ENCODE measurements at regions not wholly inside any gene's neighbourhood (a gene's known extent, or its start where the extent isn't known, plus 50 kb on each side); places are given as distances from the start of the nearest gene placed in this dataset.

GRCh38 chr4:59091146-59092142, 1981.3 kb upstream of the IGFBP7 start:
- no peaks in the 10 kb centered on the region for H3K36me3 ChIP-seq (ENCODE audit: insufficient read depth, low read length, poor library complexity, severe bottlenecking)
- intact Hi-C loops (cut with micrococcal nuclease; ENCODE audit: unreplicated experiment): no loop called here
- CTCF ChIA-PET: no interaction called here
- no peak overlapping the region for H3K4me3 ChIP-seq (ENCODE audit: low read depth, low read length, poor library complexity, severe bottlenecking)
- H3K27ac ChIP-seq (ENCODE audit: low read depth, low read length, poor library complexity, severe bottlenecking): peak overlapping the region; percentile 54
- POLR2A ChIA-PET (ENCODE audit: low non-redundant PET): no interaction called here
- peak; percentile 1 for DNase-seq (ENCODE audit: low spot score)
- no TSS peak for BruUV-seq (replicated peaks)
- no peaks in the 10 kb centered on the region for H3K4me1 ChIP-seq (ENCODE audit: insufficient read depth, low read length, poor library complexity, severe bottlenecking)
- H3K27me3 ChIP-seq (replicated peaks; ENCODE audit: insufficient read depth, low read depth, low read length, poor library complexity): no peaks in the 10 kb centered on the region
- no peak for TF ChIP-seq EZH2 (IDR thresholded peaks at IDR 0.05; ENCODE audit: borderline replicate concordance, low read depth, low read length, poor library complexity, severe bottlenecking)
- TF ChIP-seq CTCF (conservative IDR thresholded peaks at IDR 0.05; ENCODE audit: low read depth, low read length): no peak
- no peaks in the 10 kb centered on the region for H3K9me3 ChIP-seq (ENCODE audit: low read depth, low read length, poor library complexity, severe bottlenecking)

GRCh38 chr4:59094505-59094904, 1984.3 kb upstream of the IGFBP7 start:
- intact Hi-C loops (cut with micrococcal nuclease; ENCODE audit: unreplicated experiment): no loop called here
- CTCF ChIA-PET: no interaction called here

GRCh38 chr4:59102311-59102710, 1992.1 kb upstream of the IGFBP7 start:
- Histone ChIP-seq H3K27me3 (replicated peaks; ENCODE audit: insufficient read depth, low read depth, low read length, poor library complexity) (no peaks in the 10 kb centered on the region), H3K36me3 (ENCODE audit: insufficient read depth, low read length, poor library complexity, severe bottlenecking) (no peaks in the 10 kb centered on the region), H3K4me1 (ENCODE audit: insufficient read depth, low read length, poor library complexity, severe bottlenecking) (no peaks in the 10 kb centered on the region), H3K9me3 (ENCODE audit: low read depth, low read length, poor library complexity, severe bottlenecking) (no peaks in the 10 kb centered on the region), H3K4me3 (ENCODE audit: low read depth, low read length, poor library complexity, severe bottlenecking) (no peak overlapping the region), H3K27ac (ENCODE audit: low read depth, low read length, poor library complexity, severe bottlenecking) (no peak overlapping the region)
- intact Hi-C loops (cut with micrococcal nuclease; ENCODE audit: unreplicated experiment): no loop called here
- no TSS peak for BruUV-seq (replicated peaks)
- TF ChIP-seq EZH2 (IDR thresholded peaks at IDR 0.05; ENCODE audit: borderline replicate concordance, low read depth, low read length, poor library complexity, severe bottlenecking) (no peak), CTCF (conservative IDR thresholded peaks at IDR 0.05; ENCODE audit: low read depth, low read length) (no peak)
- DNase-seq (ENCODE audit: low spot score): no peak
- ChIA-PET CTCF (no interaction called here), POLR2A (ENCODE audit: low non-redundant PET) (no interaction called here)

More at GRCh38 chr4:59094505-59094904, 1984.3 kb upstream of the IGFBP7 start:
- DNase-seq (ENCODE audit: low spot score): no peak
- Histone ChIP-seq H3K4me3 (ENCODE audit: low read depth, low read length, poor library complexity, severe bottlenecking) (no peak overlapping the region), H3K4me1 (ENCODE audit: insufficient read depth, low read length, poor library complexity, severe bottlenecking) (no peaks in the 10 kb centered on the region), H3K27me3 (replicated peaks; ENCODE audit: insufficient read depth, low read depth, low read length, poor library complexity) (no peaks in the 10 kb centered on the region), H3K27ac (ENCODE audit: low read depth, low read length, poor library complexity, severe bottlenecking) (no peak overlapping the region), H3K36me3 (ENCODE audit: insufficient read depth, low read length, poor library complexity, severe bottlenecking) (no peaks in the 10 kb centered on the region), H3K9me3 (ENCODE audit: low read depth, low read length, poor library complexity, severe bottlenecking) (no peaks in the 10 kb centered on the region)
- no TSS peak for BruUV-seq (replicated peaks)
- TF ChIP-seq CTCF (conservative IDR thresholded peaks at IDR 0.05; ENCODE audit: low read depth, low read length): no peak
- no peak for TF ChIP-seq EZH2 (IDR thresholded peaks at IDR 0.05; ENCODE audit: borderline replicate concordance, low read depth, low read length, poor library complexity, severe bottlenecking)
- POLR2A ChIA-PET (ENCODE audit: low non-redundant PET): no interaction called here
